Occipital lobe (tissue), 1 donor: ENCODE measurements at regions not wholly inside any gene's neighbourhood (a gene's known extent, or its start where the extent isn't known, plus 50 kb on each side); places are given as distances from the start of the nearest gene placed in this dataset.

ENCODE experiments used
- DNase-seq: peaks from one replicate; lab custom pipeline; 2025; lab: John Stamatoyannopoulos, UW

GRCh38 chr22:49243965-49244364 lies 583.7 kb downstream of the BRD1 start:
- no peak for DNase-seq

- DNase-seq: no peak
Measured at GRCh38 chr22:49243335-49243734, 584.3 kb downstream of the BRD1 start.

GRCh38 chr22:49242480-49242879 lies 585.2 kb downstream of the BRD1 start:
- no peak for DNase-seq

- no peak for DNase-seq
Measured at GRCh38 chr22:49241174-49241851, 586.4 kb downstream of the BRD1 start.

- DNase-seq: no peak
Measured at GRCh38 chr22:49240472-49240871, 587.2 kb downstream of the BRD1 start.

- DNase-seq: no peak
Measured at GRCh38 chr22:49240016-49240380, 587.7 kb downstream of the BRD1 start.

GRCh38 chr22:49239264-49240015 lies 588.2 kb downstream of the BRD1 start:
- DNase-seq: no peak

GRCh38 chr22:49238181-49239141 lies 589.2 kb downstream of the BRD1 start:
- DNase-seq: no peak

- DNase-seq: no peak
Measured at GRCh38 chr22:49237703-49238102, 590.0 kb downstream of the BRD1 start.

GRCh38 chr22:49237279-49237678 lies 590.4 kb downstream of the BRD1 start:
- no peak for DNase-seq

GRCh38 chr22:49236541-49237075 lies 591.1 kb downstream of the BRD1 start:
- no peak for DNase-seq

- DNase-seq: no peak
Measured at GRCh38 chr22:49235463-49236300, 592.0 kb downstream of the BRD1 start.

- no peak for DNase-seq
Measured at GRCh38 chr22:49234459-49234858, 593.2 kb downstream of the BRD1 start.

- no peak for DNase-seq
Measured at GRCh38 chr22:49233507-49234100, 594.1 kb downstream of the BRD1 start.

GRCh38 chr22:49232319-49233067 lies 595.2 kb downstream of the BRD1 start:
- no peak for DNase-seq

- DNase-seq: no peak
Measured at GRCh38 chr22:49230194-49230577, 597.5 kb downstream of the BRD1 start.

GRCh38 chr22:49229483-49230193 lies 598.0 kb downstream of the BRD1 start:
- no peak for DNase-seq

- no peak for DNase-seq
Measured at GRCh38 chr22:49228431-49229037, 599.1 kb downstream of the BRD1 start.

GRCh38 chr22:49227670-49228069 lies 600.0 kb downstream of the BRD1 start:
- DNase-seq: no peak
